ENCODE measurements at regions not wholly inside any gene's neighbourhood (a gene's known extent, or its start where the extent isn't known, plus 50 kb on each side); places are given as distances from the start of the nearest gene placed in this dataset.

GRCh38 chr6:6704103-6705060 is 115.9 kb downstream of the LY86 start:
- TF ChIP-seq EP300 (IDR thresholded peaks at IDR 0.05; ENCODE audit: borderline replicate concordance) (no peak), ZBTB7A (IDR thresholded peaks at IDR 0.05; ENCODE audit: low read depth) (no peak), RAD21 (IDR thresholded peaks at IDR 0.05; ENCODE audit: low read depth) (no peak), EGR1 (IDR thresholded peaks at IDR 0.05) (no peak), TEAD4 (IDR thresholded peaks at IDR 0.05) (no peak), CEBPB (IDR thresholded peaks at IDR 0.05) (no peak), CREB1 (IDR thresholded peaks at IDR 0.05; ENCODE audit: low read depth) (no peak), FOXM1 (IDR thresholded peaks at IDR 0.05; ENCODE audit: borderline replicate concordance, low read depth) (no peak), TCF12 (IDR thresholded peaks at IDR 0.05; ENCODE audit: low read depth) (no peak), NFIC (IDR thresholded peaks at IDR 0.05) (no peak), YY1 (IDR thresholded peaks at IDR 0.05; ENCODE audit: low read depth) (no peak), TAF1 (IDR thresholded peaks at IDR 0.05; ENCODE audit: low read depth) (no peak)
- TF ChIP-seq, protein P1, sequence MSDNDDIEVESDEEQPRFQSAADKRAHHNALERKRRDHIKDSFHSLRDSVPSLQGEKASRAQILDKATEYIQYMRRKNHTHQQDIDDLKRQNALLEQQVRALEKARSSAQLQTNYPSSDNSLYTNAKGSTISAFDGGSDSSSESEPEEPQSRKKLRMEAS (IDR thresholded peaks at IDR 0.05): no peak
- TF ChIP-seq, protein P2, sequence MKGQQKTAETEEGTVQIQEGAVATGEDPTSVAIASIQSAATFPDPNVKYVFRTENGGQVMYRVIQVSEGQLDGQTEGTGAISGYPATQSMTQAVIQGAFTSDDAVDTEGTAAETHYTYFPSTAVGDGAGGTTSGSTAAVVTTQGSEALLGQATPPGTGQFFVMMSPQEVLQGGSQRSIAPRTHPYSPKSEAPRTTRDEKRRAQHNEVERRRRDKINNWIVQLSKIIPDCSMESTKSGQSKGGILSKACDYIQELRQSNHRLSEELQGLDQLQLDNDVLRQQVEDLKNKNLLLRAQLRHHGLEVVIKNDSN (IDR thresholded peaks at IDR 0.05): no peak
- TF ChIP-seq, protein P3, sequence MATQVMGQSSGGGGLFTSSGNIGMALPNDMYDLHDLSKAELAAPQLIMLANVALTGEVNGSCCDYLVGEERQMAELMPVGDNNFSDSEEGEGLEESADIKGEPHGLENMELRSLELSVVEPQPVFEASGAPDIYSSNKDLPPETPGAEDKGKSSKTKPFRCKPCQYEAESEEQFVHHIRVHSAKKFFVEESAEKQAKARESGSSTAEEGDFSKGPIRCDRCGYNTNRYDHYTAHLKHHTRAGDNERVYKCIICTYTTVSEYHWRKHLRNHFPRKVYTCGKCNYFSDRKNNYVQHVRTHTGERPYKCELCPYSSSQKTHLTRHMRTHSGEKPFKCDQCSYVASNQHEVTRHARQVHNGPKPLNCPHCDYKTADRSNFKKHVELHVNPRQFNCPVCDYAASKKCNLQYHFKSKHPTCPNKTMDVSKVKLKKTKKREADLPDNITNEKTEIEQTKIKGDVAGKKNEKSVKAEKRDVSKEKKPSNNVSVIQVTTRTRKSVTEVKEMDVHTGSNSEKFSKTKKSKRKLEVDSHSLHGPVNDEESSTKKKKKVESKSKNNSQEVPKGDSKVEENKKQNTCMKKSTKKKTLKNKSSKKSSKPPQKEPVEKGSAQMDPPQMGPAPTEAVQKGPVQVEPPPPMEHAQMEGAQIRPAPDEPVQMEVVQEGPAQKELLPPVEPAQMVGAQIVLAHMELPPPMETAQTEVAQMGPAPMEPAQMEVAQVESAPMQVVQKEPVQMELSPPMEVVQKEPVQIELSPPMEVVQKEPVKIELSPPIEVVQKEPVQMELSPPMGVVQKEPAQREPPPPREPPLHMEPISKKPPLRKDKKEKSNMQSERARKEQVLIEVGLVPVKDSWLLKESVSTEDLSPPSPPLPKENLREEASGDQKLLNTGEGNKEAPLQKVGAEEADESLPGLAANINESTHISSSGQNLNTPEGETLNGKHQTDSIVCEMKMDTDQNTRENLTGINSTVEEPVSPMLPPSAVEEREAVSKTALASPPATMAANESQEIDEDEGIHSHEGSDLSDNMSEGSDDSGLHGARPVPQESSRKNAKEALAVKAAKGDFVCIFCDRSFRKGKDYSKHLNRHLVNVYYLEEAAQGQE (IDR thresholded peaks at IDR 0.05; ENCODE audit: low read depth): no peak

- TF ChIP-seq ZBTB7A (IDR thresholded peaks at IDR 0.05; ENCODE audit: low read depth) (no peak), TCF12 (IDR thresholded peaks at IDR 0.05; ENCODE audit: low read depth) (no peak), TAF1 (IDR thresholded peaks at IDR 0.05; ENCODE audit: low read depth) (no peak), CREB1 (IDR thresholded peaks at IDR 0.05; ENCODE audit: low read depth) (no peak), EP300 (IDR thresholded peaks at IDR 0.05; ENCODE audit: borderline replicate concordance) (no peak), YY1 (IDR thresholded peaks at IDR 0.05; ENCODE audit: low read depth) (no peak), CEBPB (IDR thresholded peaks at IDR 0.05) (no peak), TEAD4 (IDR thresholded peaks at IDR 0.05) (no peak), RAD21 (IDR thresholded peaks at IDR 0.05; ENCODE audit: low read depth) (no peak), NFIC (IDR thresholded peaks at IDR 0.05) (no peak), EGR1 (IDR thresholded peaks at IDR 0.05) (no peak), FOXM1 (IDR thresholded peaks at IDR 0.05; ENCODE audit: borderline replicate concordance, low read depth) (no peak)
- TF ChIP-seq, protein P3 (IDR thresholded peaks at IDR 0.05; ENCODE audit: low read depth): no peak
- TF ChIP-seq, protein P1 (IDR thresholded peaks at IDR 0.05): no peak
- TF ChIP-seq, protein P2 (IDR thresholded peaks at IDR 0.05): no peak
Measured at GRCh38 chr6:6705061-6705425, 116.5 kb downstream of the LY86 start.

DNA sequence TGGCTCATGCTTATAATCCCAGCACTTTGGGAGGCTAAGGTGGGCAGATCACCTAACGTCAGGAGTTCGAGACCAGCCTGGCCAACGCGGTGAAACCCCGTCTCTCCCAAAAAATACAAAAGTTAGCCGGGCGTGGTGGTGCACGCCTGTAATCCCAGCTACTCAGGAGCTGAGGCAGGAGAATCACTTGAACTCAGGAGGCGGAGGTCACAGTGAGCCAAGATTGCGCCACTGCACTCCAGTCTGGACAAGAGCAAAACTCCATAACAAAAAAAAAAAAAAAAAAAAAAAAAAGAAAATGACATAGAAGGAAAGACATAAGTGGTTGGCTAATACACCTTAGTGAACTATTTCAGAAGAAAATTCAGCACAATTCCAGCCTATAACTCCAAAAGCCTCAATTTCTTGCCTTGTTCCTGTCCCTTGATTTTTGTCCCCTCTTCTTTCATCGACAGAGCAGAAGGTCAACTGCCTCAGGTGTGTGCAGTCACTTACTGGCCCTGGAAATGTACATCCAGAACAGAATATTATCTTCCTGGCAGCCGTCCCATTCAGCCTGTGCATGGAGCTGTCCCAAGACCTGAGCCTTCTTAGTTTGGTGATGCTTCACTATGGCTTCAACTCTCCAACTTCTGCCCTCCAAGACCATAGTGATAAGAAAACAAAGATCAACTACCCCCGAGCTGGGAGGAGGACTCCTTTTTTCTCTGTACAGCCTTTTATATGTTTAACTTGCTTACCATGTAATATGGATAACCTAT is 117.6 kb downstream of the LY86 start:
- no peak for TF ChIP-seq EP300 (IDR thresholded peaks at IDR 0.05; ENCODE audit: borderline replicate concordance)
- TF ChIP-seq TCF12 (IDR thresholded peaks at IDR 0.05; ENCODE audit: low read depth): no peak
- TF ChIP-seq RAD21 (IDR thresholded peaks at IDR 0.05; ENCODE audit: low read depth): no peak
- TF ChIP-seq, protein P3 (IDR thresholded peaks at IDR 0.05; ENCODE audit: low read depth): no peak
- no peak for TF ChIP-seq FOXM1 (IDR thresholded peaks at IDR 0.05; ENCODE audit: borderline replicate concordance, low read depth)
- TF ChIP-seq TAF1 (IDR thresholded peaks at IDR 0.05; ENCODE audit: low read depth): no peak
- TF ChIP-seq, protein P2 (IDR thresholded peaks at IDR 0.05): no peak
- no peak for TF ChIP-seq NFIC (IDR thresholded peaks at IDR 0.05)
- no peak for TF ChIP-seq EGR1 (IDR thresholded peaks at IDR 0.05)
- no peak for TF ChIP-seq CEBPB (IDR thresholded peaks at IDR 0.05)

Measured in Ishikawa (cell line).